Hepatocyte (in vitro differentiated cells): ENCODE measurements at regions not wholly inside any gene's neighbourhood (a gene's known extent, or its start where the extent isn't known, plus 50 kb on each side); places are given as distances from the start of the nearest gene placed in this dataset.

ENCODE experiments used
- CTCF ChIP-seq: fragments of 200-600 bp; sonication (generic); IDR thresholded peaks from 2 replicates; pipeline ENCODE4 v1.5.1; 2016; ENCODE audit warnings: antibody characterized with exemption, mild to moderate bottlenecking; ENCODE audit not compliant: poor library complexity
- EZH2phosphoT487 ChIP-seq: fragments of 200-600 bp; sonication (generic); IDR thresholded peaks from one replicate; pipeline ENCODE4 v1.6.1; 2018; ENCODE audit warnings: antibody characterized with exemption, mild to moderate bottlenecking, low read depth, moderate library complexity; ENCODE audit not compliant: unreplicated experiment, severe bottlenecking

- TF ChIP-seq CTCF (no peak), EZH2phosphoT487 (no peak)
Observed at GRCh38 chrX:99522450-99522849, 887.6 kb downstream of the PCDH19 start.
